ENCODE measurements at regions not wholly inside any gene's neighbourhood (a gene's known extent, or its start where the extent isn't known, plus 50 kb on each side); places are given as distances from the start of the nearest gene placed in this dataset.

DNA sequence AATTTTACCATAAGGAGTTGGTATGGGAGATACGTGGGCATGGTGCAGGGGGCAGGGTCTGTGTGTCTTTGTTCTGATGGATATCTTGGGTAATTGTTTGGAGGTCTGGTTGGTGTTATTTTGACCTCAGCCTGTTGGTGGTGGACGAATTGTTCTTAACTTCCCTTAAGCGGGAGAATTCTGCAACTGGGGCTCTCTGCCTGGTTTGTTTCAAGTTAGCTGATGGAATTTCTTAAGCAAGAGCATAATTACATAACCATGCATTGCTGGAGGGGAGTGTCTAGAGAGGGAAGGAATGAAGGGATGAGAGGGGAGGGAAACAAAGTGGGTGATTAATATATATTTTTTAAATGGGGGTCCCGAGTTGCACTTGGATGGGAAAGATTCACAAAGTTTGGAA lies 908.5 kb upstream of the RAG2 start:
- Histone ChIP-seq H3K27me3 (no peaks in the 10 kb centered on the region), H3K4me1 (no peaks in the 10 kb centered on the region), H3K9me3 (no peaks in the 10 kb centered on the region), H3K27ac (no peak overlapping the region), H3K4me3 (no peak overlapping the region), H3K36me3 (no peaks in the 10 kb centered on the region)
- TF ChIP-seq CTCF (IDR thresholded peaks at IDR 0.05) (no peak), POLR2A (IDR thresholded peaks at IDR 0.05) (no peak)
- DNase-seq: no peak
- intact Hi-C loops (cut with DNase I; ENCODE audit: low total_unique reads): no loop called here

DNA sequence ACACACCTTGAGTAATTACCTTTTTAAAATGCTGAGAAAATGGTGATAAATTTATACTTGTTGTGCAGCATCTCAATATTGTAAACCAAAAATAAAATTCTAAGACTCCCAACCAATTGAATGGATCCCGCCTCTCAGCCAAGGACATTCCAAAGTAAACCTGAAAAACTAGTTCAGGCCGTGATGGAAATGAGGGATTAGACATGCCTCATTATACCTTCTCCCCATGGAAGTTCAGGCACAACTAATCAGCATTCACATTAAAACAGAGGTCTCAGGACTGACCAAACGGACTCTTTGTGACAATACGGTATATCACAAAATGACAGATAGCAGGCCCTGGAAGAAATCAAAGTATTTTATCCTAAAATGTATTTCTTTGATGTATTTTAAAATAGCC lies 907.4 kb upstream of the RAG2 start:
- no peaks in the 10 kb centered on the region for H3K27me3 ChIP-seq
- H3K4me1 ChIP-seq: no peaks in the 10 kb centered on the region
- intact Hi-C loops (cut with DNase I; ENCODE audit: low total_unique reads): no loop called here
- no peak overlapping the region for H3K4me3 ChIP-seq
- no peak for DNase-seq
- no peaks in the 10 kb centered on the region for H3K9me3 ChIP-seq
- TF ChIP-seq POLR2A (IDR thresholded peaks at IDR 0.05) (no peak), CTCF (IDR thresholded peaks at IDR 0.05) (no peak)
- no peak overlapping the region for H3K27ac ChIP-seq
- no peaks in the 10 kb centered on the region for H3K36me3 ChIP-seq

DNA sequence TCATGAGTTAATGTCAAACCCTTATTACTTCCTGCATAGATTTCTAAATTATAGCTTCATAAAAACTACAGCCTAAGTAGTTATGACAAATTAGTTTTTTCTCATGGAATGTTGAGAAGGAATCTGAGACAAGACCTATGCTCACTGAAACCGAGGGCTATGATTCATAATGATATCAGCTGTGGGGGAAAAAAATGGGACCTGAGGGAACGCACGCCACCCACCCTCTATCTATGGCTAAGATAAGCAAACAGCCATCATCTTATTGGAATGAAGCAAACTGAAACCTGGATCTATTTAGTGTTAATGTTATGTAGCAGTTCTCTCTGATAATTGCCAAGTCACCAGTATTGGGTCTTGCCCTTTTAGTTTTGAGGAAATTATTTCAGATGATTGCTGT lies 906.9 kb upstream of the RAG2 start:
- Histone ChIP-seq H3K27me3 (no peaks in the 10 kb centered on the region), H3K27ac (no peak overlapping the region), H3K4me1 (no peaks in the 10 kb centered on the region), H3K4me3 (no peak overlapping the region), H3K9me3 (no peaks in the 10 kb centered on the region), H3K36me3 (no peaks in the 10 kb centered on the region)
- no peak for DNase-seq
- TF ChIP-seq POLR2A (IDR thresholded peaks at IDR 0.05) (no peak), CTCF (IDR thresholded peaks at IDR 0.05) (no peak)
- intact Hi-C loops (cut with DNase I; ENCODE audit: low total_unique reads): no loop called here

GRCh38 chr11:37504060-37504611 lies 906.1 kb upstream of the RAG2 start:
- no peaks in the 10 kb centered on the region for H3K4me1 ChIP-seq
- intact Hi-C loops (cut with DNase I; ENCODE audit: low total_unique reads): no loop called here
- H3K9me3 ChIP-seq: no peaks in the 10 kb centered on the region
- no peaks in the 10 kb centered on the region for H3K27me3 ChIP-seq
- DNase-seq: no peak
- H3K27ac ChIP-seq: no peak overlapping the region
- no peaks in the 10 kb centered on the region for H3K36me3 ChIP-seq
- TF ChIP-seq CTCF (IDR thresholded peaks at IDR 0.05): no peak
- no peak for TF ChIP-seq POLR2A (IDR thresholded peaks at IDR 0.05)
- H3K4me3 ChIP-seq: no peak overlapping the region

DNA sequence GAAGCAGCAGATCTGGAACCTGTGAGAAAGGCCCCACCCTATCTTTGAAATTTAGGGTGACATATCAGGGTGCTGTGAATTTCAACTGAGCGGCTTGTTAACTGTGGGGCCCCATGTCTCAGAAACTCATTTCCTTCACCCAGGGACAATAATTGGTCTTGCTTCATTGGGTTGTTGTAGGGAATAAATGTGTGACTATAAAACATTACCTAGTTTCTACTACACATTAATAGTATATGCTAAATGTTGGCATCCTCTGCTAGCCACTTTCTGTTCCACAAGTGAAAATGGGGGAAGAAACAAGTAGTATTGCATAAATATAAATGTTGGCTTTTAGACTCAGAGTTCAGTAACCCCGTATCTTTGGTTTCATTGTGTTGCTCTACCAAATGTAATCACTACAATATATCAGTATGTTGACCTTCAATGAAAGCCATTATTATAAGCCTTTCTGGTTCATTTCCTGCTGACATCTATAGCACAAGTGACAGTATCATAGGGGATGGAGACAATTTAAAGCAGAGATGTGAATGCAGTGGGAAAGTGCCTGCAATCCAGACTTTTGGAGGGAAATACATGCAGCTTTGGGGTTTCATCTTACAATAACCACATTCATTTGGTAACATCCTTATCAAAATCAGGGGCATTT lies 905.5 kb upstream of the RAG2 start:
- no peaks in the 10 kb centered on the region for H3K4me1 ChIP-seq
- H3K9me3 ChIP-seq: no peaks in the 10 kb centered on the region
- no peak overlapping the region for H3K27ac ChIP-seq
- H3K36me3 ChIP-seq: no peaks in the 10 kb centered on the region
- no peak overlapping the region for H3K4me3 ChIP-seq
- no peaks in the 10 kb centered on the region for H3K27me3 ChIP-seq
- TF ChIP-seq POLR2A (IDR thresholded peaks at IDR 0.05): no peak
- no peak for TF ChIP-seq CTCF (IDR thresholded peaks at IDR 0.05)
- intact Hi-C loops (cut with DNase I; ENCODE audit: low total_unique reads): no loop called here
- DNase-seq: no peak

Data from uterus (tissue), 3 donors.